HUES6 (cell line): ENCODE measurements at regions not wholly inside any gene's neighbourhood (a gene's known extent, or its start where the extent isn't known, plus 50 kb on each side); places are given as distances from the start of the nearest gene placed in this dataset.

Experiments
- H3K27ac ChIP-seq: 2 replicates; pipeline ENCODE4 v1.7.0; 2013; ENCODE audit warnings: low read depth, mild to moderate bottlenecking, low read length, inconsistent platforms
- H3K27me3 ChIP-seq: 2 replicates; pipeline ENCODE4 v1.6.1; 2013; ENCODE audit warnings: low read length; ENCODE audit not compliant: control insufficient read depth, insufficient read depth
- H3K36me3 ChIP-seq: 2 replicates; pipeline ENCODE4 v1.6.1; 2013; ENCODE audit warnings: low read length; ENCODE audit not compliant: control insufficient read depth, insufficient read depth
- H3K4me1 ChIP-seq: 2 replicates; pipeline ENCODE4 v1.6.1; 2013; ENCODE audit warnings: low read length; ENCODE audit not compliant: control insufficient read depth, insufficient read depth
- H3K4me3 ChIP-seq: 2 replicates; pipeline ENCODE4 v1.5.1; 2013; ENCODE audit warnings: low read depth, low read length
- H3K9ac ChIP-seq: one replicate; pipeline ENCODE4 v1.6.1; 2013; ENCODE audit warnings: mild to moderate bottlenecking, low read length
- H3K9me3 ChIP-seq: 2 replicates; pipeline ENCODE4 v1.6.1; 2013; ENCODE audit warnings: low read depth, low read length; ENCODE audit not compliant: control insufficient read depth, insufficient read depth

GRCh38 chr7:130914554-130915294 lies 180.7 kb upstream of the KLF14 start:
- no peak overlapping the region for H3K27ac ChIP-seq

DNA sequence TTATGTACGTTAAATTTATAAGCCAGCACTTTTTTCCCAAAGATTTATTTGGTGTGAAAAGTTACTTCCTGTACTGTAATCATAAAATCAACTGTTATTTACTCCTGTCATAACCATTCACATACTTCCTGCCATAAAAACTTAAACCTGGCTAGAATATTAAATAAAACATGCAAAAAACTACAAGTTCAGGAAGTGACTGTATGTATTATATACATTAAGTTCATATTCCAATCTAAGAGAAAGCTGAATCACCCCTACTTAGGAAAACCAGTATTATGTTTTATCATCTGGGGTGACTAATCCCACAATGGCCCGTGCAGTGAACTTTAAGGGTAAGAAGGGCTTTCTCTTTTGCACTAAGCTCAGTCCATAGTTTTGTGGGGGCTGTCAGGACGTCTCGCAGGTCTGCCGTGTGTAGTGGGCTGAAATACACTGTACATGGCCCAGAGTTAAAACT lies 183.7 kb upstream of the KLF14 start:
- no peaks in the 10 kb centered on the region for H3K9me3 ChIP-seq
- H3K4me3 ChIP-seq = no peak overlapping the region
- no peak overlapping the region for H3K27ac ChIP-seq
- H3K4me1 ChIP-seq = peaks cover 36% of the 10 kb centered on the region
- no peaks in the 10 kb centered on the region for H3K36me3 ChIP-seq
- no peak overlapping the region for H3K9ac ChIP-seq
- no peaks in the 10 kb centered on the region for H3K27me3 ChIP-seq

More at GRCh38 chr7:130914554-130915294, 180.7 kb upstream of the KLF14 start:
- Histone ChIP-seq H3K4me1 (peaks cover 54% of the 10 kb centered on the region), H3K9ac (no peak overlapping the region), H3K27me3 (no peaks in the 10 kb centered on the region), H3K4me3 (no peak overlapping the region), H3K9me3 (no peaks in the 10 kb centered on the region), H3K36me3 (no peaks in the 10 kb centered on the region)

- no peaks in the 10 kb centered on the region for H3K36me3 ChIP-seq
- no peak overlapping the region for H3K27ac ChIP-seq
- no peaks in the 10 kb centered on the region for H3K9me3 ChIP-seq
- no peak overlapping the region for H3K9ac ChIP-seq
- peaks cover 29% of the 10 kb centered on the region for H3K4me1 ChIP-seq
- no peak overlapping the region for H3K4me3 ChIP-seq
- H3K27me3 ChIP-seq = no peaks in the 10 kb centered on the region
Observed at GRCh38 chr7:130918129-130919052, 184.4 kb upstream of the KLF14 start.

DNA sequence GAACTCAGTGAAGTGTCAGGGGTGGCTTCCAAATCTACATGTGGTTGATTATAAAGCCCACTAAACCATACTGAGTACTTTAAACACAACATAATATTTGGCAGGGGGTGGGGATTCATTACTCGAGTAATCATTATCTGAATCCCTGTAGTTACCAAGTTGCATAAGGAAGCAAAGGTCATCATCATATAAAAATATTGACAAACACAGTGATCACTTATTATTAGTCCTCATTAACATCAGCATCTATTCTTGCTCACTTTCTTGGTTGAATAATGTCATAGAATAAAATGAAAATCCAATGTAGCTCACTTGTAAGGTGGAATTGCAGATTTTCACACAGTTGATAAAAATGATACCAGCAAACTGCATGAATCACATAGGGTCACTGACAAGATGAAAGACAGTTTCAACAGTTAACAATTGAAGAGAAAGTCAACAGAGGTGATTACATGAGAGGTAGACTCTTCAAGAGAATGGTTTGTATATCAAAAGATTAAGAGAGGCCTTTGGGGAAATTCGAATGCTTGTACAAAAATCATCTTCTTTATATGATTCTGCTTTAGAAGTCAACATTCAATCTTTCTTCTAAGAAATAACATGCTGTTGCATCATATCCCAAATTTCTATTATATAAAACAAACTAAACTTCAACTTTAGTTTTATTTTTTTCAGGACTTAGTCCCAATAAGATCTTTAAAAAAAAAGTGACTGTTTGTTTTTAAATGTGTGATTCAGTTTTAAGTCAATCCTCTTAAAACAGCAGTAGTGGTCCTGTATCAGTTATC lies 185.5 kb upstream of the KLF14 start:
- Histone ChIP-seq H3K27me3 (no peaks in the 10 kb centered on the region), H3K27ac (no peak overlapping the region), H3K9ac (no peak overlapping the region), H3K36me3 (no peaks in the 10 kb centered on the region), H3K9me3 (no peaks in the 10 kb centered on the region), H3K4me3 (no peak overlapping the region), H3K4me1 (peaks cover 18% of the 10 kb centered on the region)

DNA sequence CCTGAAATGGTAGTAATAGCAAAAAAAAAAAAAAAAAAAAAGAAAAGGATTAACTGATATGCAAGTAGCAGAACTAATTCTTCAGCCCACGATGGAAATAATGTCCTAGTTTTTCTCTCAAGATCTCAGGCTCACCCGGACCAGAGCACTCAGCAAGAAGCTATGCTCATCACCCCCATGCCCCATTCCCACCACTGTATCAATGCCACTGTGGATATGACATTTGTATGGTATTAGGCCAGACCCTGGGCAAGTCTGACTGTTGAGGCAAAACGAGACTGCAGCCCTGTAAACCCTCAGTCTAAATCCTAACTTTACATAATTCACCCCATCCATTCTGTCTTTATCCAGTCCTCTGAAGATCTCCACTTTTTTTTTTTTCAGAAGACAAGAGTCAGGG lies 186.1 kb upstream of the KLF14 start:
- H3K36me3 ChIP-seq = no peaks in the 10 kb centered on the region
- no peaks in the 10 kb centered on the region for H3K27me3 ChIP-seq
- H3K9ac ChIP-seq = no peak overlapping the region
- no peak overlapping the region for H3K4me3 ChIP-seq
- peaks cover 17% of the 10 kb centered on the region for H3K4me1 ChIP-seq
- no peak overlapping the region for H3K27ac ChIP-seq
- no peaks in the 10 kb centered on the region for H3K9me3 ChIP-seq

DNA sequence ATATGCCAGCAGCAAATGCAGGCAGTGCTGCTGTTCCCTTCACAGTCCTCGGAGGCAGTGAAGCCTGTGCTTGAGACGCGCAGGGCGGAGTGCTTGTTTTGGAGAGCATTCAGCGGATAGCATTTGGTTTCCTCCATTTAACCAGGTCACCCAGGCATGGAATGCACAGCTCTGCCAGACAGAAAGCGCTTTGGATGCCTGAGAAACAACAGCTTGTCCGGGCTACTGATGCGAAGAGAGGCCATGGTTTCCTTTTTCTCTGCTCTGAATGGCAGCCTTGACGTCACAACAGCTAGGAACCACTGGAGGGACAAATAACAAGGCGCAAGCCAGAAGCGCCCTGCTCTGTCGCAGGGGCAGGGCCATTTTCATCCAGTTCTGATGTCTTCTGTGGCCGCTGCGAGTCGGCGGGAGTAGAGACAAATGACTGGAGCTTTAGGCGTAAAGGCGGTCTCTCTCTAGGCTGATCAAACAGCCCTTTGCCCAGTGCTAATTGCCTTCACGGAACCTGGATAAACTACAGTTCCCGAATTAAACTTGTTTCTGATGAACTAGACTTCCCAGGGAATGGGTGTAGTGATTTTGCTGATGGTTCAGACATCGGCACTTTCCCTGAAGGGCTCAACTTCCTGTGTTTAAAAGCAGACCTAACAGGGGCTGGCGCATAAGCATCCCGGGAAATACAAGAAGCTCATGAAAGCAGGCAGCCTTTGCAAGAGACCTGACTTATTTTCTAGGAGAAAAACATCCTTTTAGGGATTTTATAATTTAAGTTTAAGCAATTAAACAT lies 187.6 kb upstream of the KLF14 start:
- Histone ChIP-seq H3K4me1 (peaks cover 14% of the 10 kb centered on the region), H3K27me3 (no peaks in the 10 kb centered on the region), H3K9me3 (no peaks in the 10 kb centered on the region), H3K27ac (no peak overlapping the region), H3K36me3 (no peaks in the 10 kb centered on the region), H3K4me3 (no peak overlapping the region), H3K9ac (no peak overlapping the region)

- Histone ChIP-seq H3K9me3 (no peaks in the 10 kb centered on the region), H3K9ac (no peak overlapping the region), H3K27me3 (no peaks in the 10 kb centered on the region), H3K36me3 (no peaks in the 10 kb centered on the region), H3K4me3 (no peak overlapping the region), H3K4me1 (peaks cover 14% of the 10 kb centered on the region), H3K27ac (no peak overlapping the region)
Observed at GRCh38 chr7:130922206-130923112, 188.5 kb upstream of the KLF14 start.

- H3K27ac ChIP-seq = no peak overlapping the region
- no peaks in the 10 kb centered on the region for H3K36me3 ChIP-seq
- H3K9ac ChIP-seq = no peak overlapping the region
- H3K4me3 ChIP-seq = no peak overlapping the region
- H3K9me3 ChIP-seq = no peaks in the 10 kb centered on the region
- peaks cover 14% of the 10 kb centered on the region for H3K4me1 ChIP-seq
- H3K27me3 ChIP-seq = no peaks in the 10 kb centered on the region
Observed at GRCh38 chr7:130923365-130923764, 189.4 kb upstream of the KLF14 start.

DNA sequence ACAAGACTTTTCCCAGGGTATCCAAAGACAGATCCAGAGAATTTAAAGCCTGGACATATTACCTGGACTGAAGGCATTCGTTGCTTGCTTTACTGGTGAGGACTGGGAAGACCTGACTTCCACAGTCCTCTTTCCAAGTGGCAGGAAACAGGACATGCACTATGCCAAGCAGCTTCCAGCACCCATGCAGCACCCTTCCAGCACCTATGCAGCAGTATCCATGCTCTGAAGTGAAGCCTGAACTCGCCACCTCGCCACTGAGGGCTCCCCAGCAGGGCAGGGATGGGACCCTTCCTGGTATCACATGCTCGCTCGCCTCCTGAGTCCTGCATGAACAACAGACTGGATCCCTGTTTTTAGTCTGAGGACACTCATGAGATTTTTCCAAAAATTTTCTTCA lies 189.9 kb upstream of the KLF14 start:
- Histone ChIP-seq H3K27me3 (no peaks in the 10 kb centered on the region), H3K27ac (no peak overlapping the region), H3K4me1 (peaks cover 14% of the 10 kb centered on the region), H3K9me3 (no peaks in the 10 kb centered on the region), H3K36me3 (no peaks in the 10 kb centered on the region), H3K4me3 (no peak overlapping the region), H3K9ac (no peak overlapping the region)
